SU-DHL-6 (cell line): ENCODE measurements at regions not wholly inside any gene's neighbourhood (a gene's known extent, or its start where the extent isn't known, plus 50 kb on each side); places are given as distances from the start of the nearest gene placed in this dataset.

Experiments used
- CTCF ChIP-seq: fragments of 200-600 bp; sonication (generic); IDR thresholded peaks from one replicate; pipeline ENCODE4 v1.5.1; 2017; ENCODE audit warnings: antibody characterized with exemption, mild to moderate bottlenecking, low read length, moderate library complexity; ENCODE audit not compliant: insufficient read depth, poor library complexity, severe bottlenecking
- EZH2phosphoT487 ChIP-seq: fragments of 200-600 bp; sonication (generic), shearing (Covaris generic); conservative IDR thresholded peaks from 2 replicates; pipeline ENCODE4 v1.6.1; 2018; ENCODE audit warnings: mild to moderate bottlenecking, antibody characterized with exemption, low read length, moderate library complexity, mixed read lengths

GRCh38 chr16:85320677-85321385, 208.6 kb upstream of the CIBAR2 start:
- TF ChIP-seq CTCF (no peak), EZH2phosphoT487 (no peak)
